LNCaP clone FGC (cell line): ENCODE measurements at regions not wholly inside any gene's neighbourhood (a gene's known extent, or its start where the extent isn't known, plus 50 kb on each side); places are given as distances from the start of the nearest gene placed in this dataset.

Experiments used
- DNase-seq: peaks from one replicate; pipeline ENCODE4 v3.0.0-alpha.2; 2011; ENCODE audit warnings: low read depth
- H3K4me3 ChIP-seq: 2 replicates; pipeline ENCODE4 v1.5.1; 2011; ENCODE audit warnings: mild to moderate bottlenecking, low read depth, low read length, control low read depth
- CTCF ChIP-seq: IDR thresholded peaks from 2 replicates; pipeline ENCODE4 v1.5.1; 2012; ENCODE audit warnings: mild to moderate bottlenecking; ENCODE audit not compliant: control insufficient read depth, insufficient read depth; ENCODE audit errors: extremely low read depth

GRCh38 chrX:127276326-127276725 is 456.8 kb downstream of the PRR32 start:
- no peak for DNase-seq
- no peak for TF ChIP-seq CTCF
- no peak overlapping the region for H3K4me3 ChIP-seq

- TF ChIP-seq CTCF = no peak
- no peak for DNase-seq
- H3K4me3 ChIP-seq = no peak overlapping the region
Observed at GRCh38 chrX:127300511-127300910, 481.0 kb downstream of the PRR32 start.

GRCh38 chrX:127302841-127303240 is 483.3 kb downstream of the PRR32 start:
- no peak for DNase-seq
- no peak for TF ChIP-seq CTCF
- no peak overlapping the region for H3K4me3 ChIP-seq

GRCh38 chrX:127305013-127305412 is 485.5 kb downstream of the PRR32 start:
- TF ChIP-seq CTCF = no peak
- no peak for DNase-seq
- H3K4me3 ChIP-seq = no peak overlapping the region

- H3K4me3 ChIP-seq = no peak overlapping the region
- TF ChIP-seq CTCF = no peak
- DNase-seq = no peak
Observed at GRCh38 chrX:127306262-127306661, 486.7 kb downstream of the PRR32 start.

- TF ChIP-seq CTCF = no peak
- DNase-seq = no peak
Observed at GRCh38 chrX:127313635-127314034, 494.1 kb downstream of the PRR32 start.

GRCh38 chrX:127317159-127317558 is 497.6 kb downstream of the PRR32 start:
- no peak for DNase-seq
- H3K4me3 ChIP-seq = no peak overlapping the region
- no peak for TF ChIP-seq CTCF

More at GRCh38 chrX:127313635-127314034, 494.1 kb downstream of the PRR32 start:
- no peak overlapping the region for H3K4me3 ChIP-seq
